HCT116 (cell line): ENCODE measurements at regions not wholly inside any gene's neighbourhood (a gene's known extent, or its start where the extent isn't known, plus 50 kb on each side); places are given as distances from the start of the nearest gene placed in this dataset.

Experiments
- ATAC-seq: fragments of 200-7000 bp; cut with Tn5 transposase; 2 replicates; pipeline ENCODE4 v1.9.1; 2020; ENCODE audit warnings: mild to moderate bottlenecking, moderate library complexity
- BruUV-seq: library from RNA; stranded (reverse); fragments of 400-500 nt; replicated peaks from 2 replicates; lab custom pipeline; 2021; lab: Mats Ljungman, UMichigan
- CTCF ChIA-PET: fragments of 300-600 bp; sonication (Branson Sonifier 250); formaldehyde crosslinking; loops from one replicate; lab custom pipeline; 2021; ENCODE audit warnings: antibody characterized with exemption; lab: Charles Lee
- POLR2A ChIA-PET: fragments of 300-600, 350-600 bp; sonication (Branson Sonifier 250); formaldehyde crosslinking; loops from one replicate; lab custom pipeline; 2021; ENCODE audit warnings: antibody characterized with exemption; lab: Charles Lee
- RAD21 ChIA-PET, 2 experiments: fragments of 300-600 bp; sonication (Branson Sonifier 250); formaldehyde crosslinking; loops; one replicate each; lab custom pipeline; 2023; ENCODE audit warnings: low total read pairs in 2 of 2; ENCODE audit not compliant: uncharacterized antibody in 2 of 2, unreplicated experiment in 2 of 2, low non-redundant PET in 1 of 2; lab: Charles Lee
- DNase-seq: peaks from one replicate; pipeline ENCODE4 v3.0.0-alpha.2; 2010; ENCODE audit warnings: low read depth, low spot score
- H2AFZ ChIP-seq: fragments of 200-600 bp; shearing (Covaris generic), sonication (generic); 2 replicates; pipeline ENCODE4 v1.6.1; 2017; ENCODE audit warnings: low read depth, mixed run types, mixed read lengths, antibody characterized with exemption, low read length; ENCODE audit not compliant: poor library complexity, severe bottlenecking
- H3K27ac ChIP-seq: 2 replicates; pipeline ENCODE4 v1.5.1; 2012; ENCODE audit warnings: low read depth, low read length
- H3K27me3 ChIP-seq: fragments of 200-600 bp; sonication (generic); 2 replicates; pipeline ENCODE4 v1.6.1; 2016; ENCODE audit warnings: mixed run types, low read length, mixed read lengths; ENCODE audit not compliant: insufficient read depth
- H3K36me3 ChIP-seq, 2 experiments: fragments of 200-500 bp in 1 of 2; fragments of 200-600 bp in 1 of 2; sonication (Bioruptor generic) in 1 of 2; sonication (generic) in 1 of 2; 2 replicates each; pipeline versions ENCODE4 v1.5.1 to v1.6.1; 2014 to 2016; ENCODE audit warnings: low read length in 2 of 2, inconsistent platforms in 1 of 2, mixed read lengths in 1 of 2, mixed run types in 1 of 2; ENCODE audit not compliant: insufficient read depth in 2 of 2, control insufficient read depth in 1 of 2
- H3K4me1 ChIP-seq, 2 experiments: fragments of 200-600 bp in 1 of 2; sonication (generic) in 1 of 2; 2 replicates each; pipeline versions ENCODE4 v1.5.1 to v1.6.1; 2012 to 2017; ENCODE audit warnings: low read length in 2 of 2, inconsistent platforms in 1 of 2, mild to moderate bottlenecking in 1 of 2, mixed read lengths in 1 of 2, mixed run types in 1 of 2, moderate library complexity in 1 of 2; ENCODE audit not compliant: insufficient read depth in 2 of 2, control insufficient read depth in 1 of 2
- H3K4me2 ChIP-seq: fragments of 200-600 bp; sonication (generic); 2 replicates; pipeline ENCODE4 v1.6.1; 2017; ENCODE audit warnings: mixed run types, low read length, mixed read lengths
- H3K4me3 ChIP-seq, 2 experiments: fragments of 200-600 bp in 1 of 2; sonication (generic) in 1 of 2; replicated peaks in 1 of 2; 2 replicates each; pipeline ENCODE4 v1.5.1; 2011 to 2016; ENCODE audit warnings: low read length in 2 of 2, control low read depth in 1 of 2, low read depth in 1 of 2, mild to moderate bottlenecking in 1 of 2, mixed read lengths in 1 of 2, mixed run types in 1 of 2
- H3K79me2 ChIP-seq: fragments of 200-600 bp; sonication (generic); 2 replicates; pipeline ENCODE4 v1.6.1; 2017; ENCODE audit warnings: mild to moderate bottlenecking, mixed run types, low read length, moderate library complexity, mixed read lengths; ENCODE audit not compliant: insufficient read depth
- H3K9ac ChIP-seq: fragments of 200-600 bp; sonication (generic); 2 replicates; pipeline ENCODE4 v1.6.1; 2016; ENCODE audit warnings: low read length, mixed read lengths
- H3K9me2 ChIP-seq: fragments of 200-600 bp; sonication (generic), shearing (Covaris generic); 2 replicates; pipeline ENCODE4 v1.6.1; 2017; ENCODE audit warnings: mixed run types, mild to moderate bottlenecking, moderate library complexity; ENCODE audit not compliant: insufficient read depth
- H3K9me3 ChIP-seq, 2 experiments: fragments of 200-500 bp in 1 of 2; fragments of 200-600 bp in 1 of 2; sonication (Bioruptor generic) in 1 of 2; sonication (generic) in 1 of 2; 2 replicates each; pipeline ENCODE4 v1.6.1; 2014 to 2017; ENCODE audit warnings: low read length in 2 of 2, mixed read lengths in 2 of 2, inconsistent platforms in 1 of 2, low read depth in 1 of 2, mild to moderate bottlenecking in 1 of 2, mixed run types in 1 of 2, moderate library complexity in 1 of 2; ENCODE audit not compliant: control insufficient read depth in 1 of 2, insufficient read depth in 1 of 2
- H4K20me1 ChIP-seq: fragments of 200-600 bp; sonication (generic), shearing (Covaris generic); 2 replicates; pipeline ENCODE4 v1.6.1; 2017; ENCODE audit warnings: mixed run types, mild to moderate bottlenecking, moderate library complexity; ENCODE audit not compliant: insufficient read depth
- ATF3 ChIP-seq: IDR thresholded peaks from 2 replicates; pipeline ENCODE4 v1.6.1; 2012
- EGR1 ChIP-seq: IDR thresholded peaks from 2 replicates; pipeline ENCODE4 v1.6.1; 2012; ENCODE audit warnings: low read depth
- MAX ChIP-seq: IDR thresholded peaks from 2 replicates; pipeline ENCODE4 v1.6.1; 2012
- POLR2A ChIP-seq: IDR thresholded peaks from 2 replicates; pipeline ENCODE4 v1.7.0; 2011; ENCODE audit warnings: borderline replicate concordance; ENCODE audit not compliant: insufficient read depth, insufficient read length; ENCODE audit errors: extremely low read depth
- RAD21 ChIP-seq: IDR thresholded peaks from 2 replicates; pipeline ENCODE4 v1.6.1; 2012; ENCODE audit warnings: low read depth, mild to moderate bottlenecking
- REST ChIP-seq: IDR thresholded peaks from 2 replicates; pipeline ENCODE4 v1.6.1; 2012; ENCODE audit warnings: low read depth
- SIN3A ChIP-seq: IDR thresholded peaks from 2 replicates; pipeline ENCODE4 v1.6.1; 2012; ENCODE audit warnings: low read depth
- SP1 ChIP-seq: IDR thresholded peaks from 2 replicates; pipeline ENCODE4 v1.6.1; 2012; ENCODE audit warnings: low read depth
- SRF ChIP-seq: IDR thresholded peaks from 2 replicates; pipeline ENCODE4 v1.6.1; 2012; ENCODE audit warnings: low read depth
- TCF7L2 ChIP-seq: IDR thresholded peaks from 2 replicates; pipeline ENCODE4 v1.7.0; 2011; ENCODE audit warnings: borderline replicate concordance, inconsistent platforms; ENCODE audit not compliant: insufficient read depth, insufficient read length; ENCODE audit errors: extremely low read depth
- YY1 ChIP-seq: IDR thresholded peaks from 2 replicates; pipeline ENCODE4 v1.6.1; 2011; ENCODE audit warnings: low read length, low read depth, moderate library complexity, mild to moderate bottlenecking; ENCODE audit not compliant: insufficient replicate concordance; ENCODE audit errors: extremely low read depth
- intact Hi-C: fragments of 100-400 bp; cut with micrococcal nuclease; formaldehyde crosslinking; loops from 2 replicates; pipeline ENCODE4 v1.10.0; 2022

- no peak overlapping the region for H3K4me2 ChIP-seq
- BruUV-seq: no TSS peak
- DNase-seq: no peak
- H3K9me2 ChIP-seq: no peaks in the 10 kb centered on the region
- H3K27ac ChIP-seq: no peak overlapping the region
- ATAC-seq: no peak
- intact Hi-C loops: no loop called here
- H3K4me1 ChIP-seq: no peaks in the 10 kb centered on the region
- CTCF ChIA-PET: no interaction called here
- no peaks in the 10 kb centered on the region for H3K79me2 ChIP-seq
- no peak overlapping the region for H3K4me3 ChIP-seq
- peaks cover 17% of the 10 kb centered on the region for H3K27me3 ChIP-seq
- POLR2A ChIA-PET: no interaction called here
- H3K36me3 ChIP-seq: no peaks in the 10 kb centered on the region
- H2AFZ ChIP-seq: no peak overlapping the region
- TF ChIP-seq POLR2A (no peak), ATF3 (no peak), MAX (no peak), RAD21 (no peak), SIN3A (no peak), YY1 (no peak), SRF (no peak), TCF7L2 (no peak), REST (no peak), SP1 (no peak), EGR1 (no peak)
- no peaks in the 10 kb centered on the region for H3K9me3 ChIP-seq
- H4K20me1 ChIP-seq: no peaks in the 10 kb centered on the region
- RAD21 ChIA-PET: no interaction called here
- no peak overlapping the region for H3K9ac ChIP-seq
Measured at GRCh38 chr12:98067795-98068194, 447.6 kb upstream of the TMPO start.
